ENCODE measurements at regions not wholly inside any gene's neighbourhood (a gene's known extent, or its start where the extent isn't known, plus 50 kb on each side); places are given as distances from the start of the nearest gene placed in this dataset.

- H3K27ac ChIP-seq = no peak overlapping the region
- no peak for TF ChIP-seq CTCF (IDR thresholded peaks at IDR 0.05)
Measured at GRCh38 chr15:62753518-62754221, 288.9 kb upstream of the TPM1 start.

GRCh38 chr15:62756326-62756994 is 286.1 kb upstream of the TPM1 start:
- TF ChIP-seq ZFX (IDR thresholded peaks at IDR 0.05; ENCODE audit: borderline replicate concordance) (no peak), CTCF (IDR thresholded peaks at IDR 0.05) (no peak)
- H3K27ac ChIP-seq = no peak overlapping the region

- no peak overlapping the region for H3K27ac ChIP-seq
- TF ChIP-seq CTCF (IDR thresholded peaks at IDR 0.05) = no peak
- no peak for TF ChIP-seq ZFX (IDR thresholded peaks at IDR 0.05; ENCODE audit: borderline replicate concordance)
Measured at GRCh38 chr15:62756995-62757360, 285.6 kb upstream of the TPM1 start.

- TF ChIP-seq CTCF (IDR thresholded peaks at IDR 0.05) (no peak), ZFX (IDR thresholded peaks at IDR 0.05; ENCODE audit: borderline replicate concordance) (no peak)
- no peak overlapping the region for H3K27ac ChIP-seq
Measured at GRCh38 chr15:62757535-62757934, 285.0 kb upstream of the TPM1 start.

GRCh38 chr15:62758126-62758951 is 284.2 kb upstream of the TPM1 start:
- TF ChIP-seq CTCF (IDR thresholded peaks at IDR 0.05) (no peak), ZFX (IDR thresholded peaks at IDR 0.05; ENCODE audit: borderline replicate concordance) (no peak)
- no peak overlapping the region for H3K27ac ChIP-seq

- no peak for TF ChIP-seq CTCF (IDR thresholded peaks at IDR 0.05)
- TF ChIP-seq ZFX (IDR thresholded peaks at IDR 0.05; ENCODE audit: borderline replicate concordance) = no peak
- no peak overlapping the region for H3K27ac ChIP-seq
Measured at GRCh38 chr15:62758952-62759349, 283.6 kb upstream of the TPM1 start.

- no peak for TF ChIP-seq ZFX (IDR thresholded peaks at IDR 0.05; ENCODE audit: borderline replicate concordance)
- no peak for TF ChIP-seq CTCF (IDR thresholded peaks at IDR 0.05)
- H3K27ac ChIP-seq = no peak overlapping the region
Measured at GRCh38 chr15:62760538-62760937, 282.0 kb upstream of the TPM1 start.

Data from 22Rv1 (cell line).